Tibial nerve (tissue), 4 donors: ENCODE measurements at regions not wholly inside any gene's neighbourhood (a gene's known extent, or its start where the extent isn't known, plus 50 kb on each side); places are given as distances from the start of the nearest gene placed in this dataset.
"Not testable (repeated sequence)": the region's sequence is repeated elsewhere in the genome, so short reads cannot be mapped to it uniquely, and the experiment has no call there.

Experiments used
- DNase-seq, 2 donors: peaks; one replicate each; pipeline ENCODE4 v3.0.0-alpha.2; 2019; ENCODE audit warnings: low spot score in 2 of 2
- H3K27ac ChIP-seq, 4 donors: fragments of 200-600 bp; sonication (generic) in 3 of 4; one replicate each; pipeline ENCODE4 v1.5.1; 2017 to 2019; ENCODE audit warnings: mild to moderate bottlenecking in 1 of 4
- H3K27me3 ChIP-seq, 2 donors: fragments of 200-600 bp; sonication (generic) in 1 of 2; one replicate each; pipeline versions ENCODE4 v1.5.1 to v1.6.0; 2017 to 2019
- H3K36me3 ChIP-seq, 3 donors: fragments of 200-600 bp; sonication (generic); one replicate each; pipeline ENCODE4 v1.5.1; 2018 to 2019
- H3K4me1 ChIP-seq, 4 donors: fragments of 200-600 bp; sonication (generic) in 3 of 4; one replicate each; pipeline ENCODE4 v1.5.1; 2017 to 2019
- H3K4me3 ChIP-seq, 4 donors: fragments of 200-600 bp; sonication (generic) in 3 of 4; one replicate each; pipeline ENCODE4 v1.5.1; 2017 to 2019; ENCODE audit warnings: mild to moderate bottlenecking in 1 of 4, moderate library complexity in 1 of 4
- H3K9me3 ChIP-seq, 4 donors: fragments of 200-600 bp; sonication (generic) in 3 of 4; one replicate each; pipeline ENCODE4 v1.5.1; 2017 to 2019
- CTCF ChIP-seq, 5 experiments: fragments of 200-600 bp in 3 of 5; fragments of 450-650 bp in 2 of 5; sonication (generic) in 3 of 5; IDR thresholded peaks; one replicate each; pipeline ENCODE4 v1.5.1; 2016 to 2019; ENCODE audit warnings: antibody characterized with exemption in 5 of 5, mild to moderate bottlenecking in 3 of 5, moderate library complexity in 2 of 5
- EP300 ChIP-seq, 2 donors: sonication (generic); formaldehyde crosslinking; IDR thresholded peaks; one replicate each; pipeline ENCODE4 v1.6.1; 2017; ENCODE audit warnings: antibody characterized with exemption in 2 of 2, mild to moderate bottlenecking in 1 of 2
- POLR2A ChIP-seq, 2 donors: fragments of 450-650 bp; IDR thresholded peaks; one replicate each; pipeline ENCODE4 v1.6.1; 2017; ENCODE audit warnings: antibody characterized with exemption in 2 of 2, mild to moderate bottlenecking in 2 of 2, moderate library complexity in 2 of 2
- WGBS, 2 donors: methylation state at CpG; one replicate each; pipeline ENCODE4 v1.1.5; 2018; 5-methylcytosine and 5-hydroxymethylcytosine counted together

GRCh38 chr16:35102780-35103403 lies 1643.5 kb downstream of the TP53TG3F start:
- Histone ChIP-seq H3K4me1 (no peaks in the 10 kb centered on the region), H3K36me3 (no peaks in the 10 kb centered on the region), H3K9me3 (peaks cover 0 to 8% (median 0%) of the 10 kb centered on the region in 4 donors), H3K27me3 (no peaks in the 10 kb centered on the region), H3K27ac (no peak overlapping the region), H3K4me3 (no peak overlapping the region)
- no peak for TF ChIP-seq POLR2A (IDR thresholded peaks at IDR 0.05)
- DNase-seq: no peak
- 32 to 44% methylated on average over 6 of the region's 6 CpGs for whole genome bisulfite sequencing, 2 donors

DNA sequence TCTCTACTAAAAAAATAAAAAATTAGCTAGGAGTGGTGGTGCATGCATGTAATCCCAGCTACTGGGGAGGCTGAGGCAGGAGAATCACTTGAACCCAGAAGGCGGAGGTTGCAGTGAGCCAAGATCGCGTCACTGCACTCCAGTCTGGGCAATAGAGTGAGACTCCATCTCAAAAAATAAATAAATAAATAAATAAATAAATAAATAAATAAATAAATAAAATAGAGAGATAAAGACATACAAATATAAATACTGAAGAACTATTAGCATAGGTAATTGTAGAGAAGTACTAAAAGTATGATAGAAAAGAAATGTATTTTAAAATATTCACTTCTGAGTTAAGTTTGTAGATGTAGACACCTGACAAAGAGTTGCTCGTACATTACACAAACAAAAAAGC lies 1652.4 kb downstream of the TP53TG3F start:
- not testable (repeated sequence) for DNase-seq, H3K4me1 ChIP-seq, H3K27me3 ChIP-seq, H3K27ac ChIP-seq, H3K36me3 ChIP-seq, H3K4me3 ChIP-seq
- peaks cover 0 to 17% (median 5%) of the 10 kb centered on the region in 4 donors for H3K9me3 ChIP-seq
- WGBS, 2 donors: 82 to 87% methylated on average over 4 of the region's 4 CpGs

- WGBS, 2 donors: 44 to 59% methylated on average over 4 of the region's 4 CpGs
- no peak for TF ChIP-seq CTCF (IDR thresholded peaks at IDR 0.05)
- TF ChIP-seq EP300 (IDR thresholded peaks at IDR 0.05): no peak
- TF ChIP-seq POLR2A (IDR thresholded peaks at IDR 0.05): no peak
- no peak for DNase-seq
- no peak overlapping the region for H3K27ac ChIP-seq
- H3K36me3 ChIP-seq: no peaks in the 10 kb centered on the region
- H3K9me3 ChIP-seq: no peaks in the 10 kb centered on the region
- H3K27me3 ChIP-seq: no peaks in the 10 kb centered on the region
- no peaks in the 10 kb centered on the region for H3K4me1 ChIP-seq
- H3K4me3 ChIP-seq: no peak overlapping the region
Observed at GRCh38 chr16:35131429-35131828, 1672.0 kb downstream of the TP53TG3F start.

DNA sequence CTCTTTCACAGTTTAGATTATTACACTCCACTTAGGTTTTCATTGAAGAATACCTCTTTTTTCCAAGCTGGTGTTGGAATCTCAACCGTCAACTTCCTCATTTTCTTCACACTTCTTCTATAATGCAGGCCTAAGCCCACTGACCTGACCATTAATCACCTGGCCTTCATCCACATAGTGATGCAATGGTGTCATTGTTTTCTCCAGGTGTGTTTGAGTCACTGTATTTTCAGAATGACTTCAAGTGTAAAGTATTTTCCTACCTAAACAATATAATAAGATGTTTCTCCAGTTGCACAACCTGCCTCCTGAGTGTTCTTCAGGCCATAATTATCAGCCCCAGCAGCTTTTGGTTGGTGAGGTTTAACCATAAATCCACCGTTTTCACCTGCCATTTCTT lies 1675.1 kb downstream of the TP53TG3F start:
- H3K27ac ChIP-seq: no peak overlapping the region
- H3K9me3 ChIP-seq: peaks cover 0 to 3% (median 0%) of the 10 kb centered on the region in 4 donors
- no peak overlapping the region for H3K4me3 ChIP-seq
- 21 to 24% methylated on average over 2 of the region's 2 CpGs for WGBS, 2 donors
- TF ChIP-seq EP300 (IDR thresholded peaks at IDR 0.05): no peak
- TF ChIP-seq CTCF (IDR thresholded peaks at IDR 0.05): no peak
- no peak for TF ChIP-seq POLR2A (IDR thresholded peaks at IDR 0.05)
- no peaks in the 10 kb centered on the region for H3K4me1 ChIP-seq
- DNase-seq: no peak
- H3K27me3 ChIP-seq: no peaks in the 10 kb centered on the region
- no peaks in the 10 kb centered on the region for H3K36me3 ChIP-seq

DNA sequence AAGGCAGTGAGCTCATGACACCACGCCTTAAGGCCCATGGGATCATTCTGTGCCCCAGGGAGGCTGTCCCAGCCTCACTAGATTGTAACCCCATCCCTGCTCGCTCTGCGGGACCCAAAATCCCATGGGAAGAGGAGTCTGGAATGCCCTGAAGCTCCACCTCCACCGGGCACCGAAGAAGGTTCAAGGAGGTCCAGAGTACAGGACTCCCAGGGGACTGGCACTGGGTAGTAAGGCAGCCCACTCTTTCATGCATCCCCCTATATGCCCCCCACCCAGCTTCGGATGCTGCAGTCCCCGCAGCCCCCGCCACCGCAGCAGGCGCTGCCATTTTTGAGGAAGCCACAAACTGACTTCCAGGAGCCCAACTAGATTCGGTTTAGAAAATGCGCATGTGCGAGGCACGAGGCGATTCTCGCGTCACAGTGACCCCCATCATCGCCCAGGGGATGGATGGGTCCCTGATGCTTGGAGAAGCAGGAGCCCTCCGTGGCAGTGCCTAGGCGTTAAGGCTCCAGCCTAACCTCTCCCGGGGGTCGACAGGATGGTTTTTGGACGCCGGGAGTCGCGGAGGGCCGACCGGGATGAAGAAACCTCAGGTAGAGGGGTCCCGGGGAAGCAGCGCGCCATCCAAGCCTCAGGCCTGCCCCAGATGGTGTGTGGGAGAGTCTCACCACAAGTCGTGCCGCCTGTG lies 1681.0 kb downstream of the TP53TG3F start:
- DNase-seq: no peak
- no peaks in the 10 kb centered on the region for H3K27me3 ChIP-seq

DNA sequence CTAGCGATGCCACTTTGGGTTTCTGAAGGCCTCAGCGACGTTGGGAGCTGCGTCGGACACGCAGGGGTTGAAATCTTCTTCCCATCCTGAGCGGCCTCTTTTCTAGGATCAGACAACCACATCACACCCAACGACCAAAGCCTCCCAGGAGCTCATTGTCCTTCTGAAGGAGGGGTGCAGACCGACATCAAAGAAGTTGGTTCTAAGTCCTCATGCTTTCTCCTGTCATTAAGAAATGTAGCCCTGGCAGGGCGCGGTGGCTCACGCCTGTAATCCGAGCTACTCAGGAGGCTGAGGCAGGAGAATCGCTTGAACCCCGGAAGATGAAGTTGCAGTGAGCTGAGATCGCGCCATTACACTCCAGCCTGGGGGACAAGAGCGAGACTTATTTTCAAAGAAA lies 1681.9 kb downstream of the TP53TG3F start:
- no peak for DNase-seq
- Histone ChIP-seq H3K9me3 (peaks cover 0 to 65% (median 0%) of the 10 kb centered on the region in 4 donors), H3K27me3 (no peaks in the 10 kb centered on the region), H3K4me1 (no peaks in the 10 kb centered on the region), H3K4me3 (no peak overlapping the region), H3K36me3 (no peaks in the 10 kb centered on the region), H3K27ac (no peak overlapping the region)
- TF ChIP-seq EP300 (IDR thresholded peaks at IDR 0.05) (no peak), POLR2A (IDR thresholded peaks at IDR 0.05) (no peak), CTCF (IDR thresholded peaks at IDR 0.05) (no peak)
- 75 to 76% methylated on average over 18 of the region's 18 CpGs for WGBS, 2 donors

More for the DNA sequence above, 1681.0 kb downstream of the TP53TG3F start:
- 80 to 84% methylated on average over 32 to 33 of the region's 33 CpGs for WGBS, 2 donors
- TF ChIP-seq POLR2A (IDR thresholded peaks at IDR 0.05): no peak
- no peak for TF ChIP-seq EP300 (IDR thresholded peaks at IDR 0.05)
- Histone ChIP-seq H3K4me1 (no peaks in the 10 kb centered on the region), H3K27ac (no peak overlapping the region), H3K9me3 (peaks cover 0 to 56% (median 0%) of the 10 kb centered on the region in 4 donors), H3K4me3 (no peak overlapping the region), H3K36me3 (no peaks in the 10 kb centered on the region)
